ENCODE measurements at regions not wholly inside any gene's neighbourhood (a gene's known extent, or its start where the extent isn't known, plus 50 kb on each side); places are given as distances from the start of the nearest gene placed in this dataset.
"Not testable (repeated sequence)": the region's sequence is repeated elsewhere in the genome, so short reads cannot be mapped to it uniquely, and the experiment has no call there.

DNA sequence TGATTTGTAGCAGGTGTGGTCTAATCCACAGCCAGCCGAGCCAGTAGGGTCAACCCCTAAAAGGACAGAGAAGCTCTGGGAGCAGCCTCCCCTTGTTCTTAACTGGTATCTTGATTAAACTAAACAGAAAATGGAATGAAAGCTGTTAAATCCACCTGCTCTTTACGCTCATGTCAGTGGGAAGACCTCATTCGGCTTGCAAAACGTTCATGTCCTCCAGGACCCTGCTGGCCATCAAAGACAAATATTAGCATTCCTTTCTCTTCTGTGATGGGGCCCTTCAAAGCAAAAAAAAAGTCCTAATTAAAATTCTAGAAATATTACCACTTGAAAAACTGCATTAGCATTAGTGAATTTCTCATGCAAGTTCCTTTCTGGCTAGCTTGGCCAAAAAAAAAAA lies 355.0 kb downstream of the ANAPC1 start:
- H2AK5ac ChIP-seq (ENCODE audit: insufficient read length, low read length); H4K5ac ChIP-seq (ENCODE audit: insufficient read length, low read depth, low read length); H3K79me2 ChIP-seq (ENCODE audit: insufficient read depth, low read length); H2AFZ ChIP-seq (ENCODE audit: low read length); H3K4ac ChIP-seq (ENCODE audit: low read depth, low read length); H3K56ac ChIP-seq (ENCODE audit: insufficient read length, low read depth, low read length); H4K8ac ChIP-seq (replicated peaks; ENCODE audit: insufficient read length, low read depth, low read length); H3K27me3 Mint-ChIP-seq (ENCODE audit: low read depth); H3K27me3 ChIP-seq (ENCODE audit: insufficient read depth, low read length); H2BK12ac ChIP-seq (ENCODE audit: insufficient read length, low read depth, low read length); H3T11ph ChIP-seq (ENCODE audit: low read length); H3K27ac Mint-ChIP-seq; H3K14ac ChIP-seq (ENCODE audit: insufficient read depth, low read length); H3K23me2 ChIP-seq (ENCODE audit: insufficient read length, low read depth, low read length, poor library complexity, severe bottlenecking); H3K4me2 ChIP-seq (ENCODE audit: insufficient read depth, insufficient read length, low read length); H2BK15ac ChIP-seq (ENCODE audit: low read depth, low read length); H2BK120ac ChIP-seq (ENCODE audit: low read depth, low read length, poor library complexity, severe bottlenecking); H3K23ac ChIP-seq (ENCODE audit: insufficient read length, low read depth, low read length); H3K4me1 ChIP-seq (ENCODE audit: insufficient read depth, low read length); H3K18ac ChIP-seq (ENCODE audit: insufficient read length, low read depth, low read length); H3K9me3 ChIP-seq (ENCODE audit: control insufficient read depth, low read depth, low read length); H3K79me1 ChIP-seq (ENCODE audit: insufficient read depth, low read depth, low read length, poor library complexity, severe bottlenecking); H3K27ac ChIP-seq (ENCODE audit: insufficient read length, low read depth, low read length); H4K91ac ChIP-seq (ENCODE audit: insufficient read length, low read depth, low read length); DNase-seq; H3K9ac ChIP-seq (ENCODE audit: extremely low read depth, insufficient read length, low read length); H3K36me3 Mint-ChIP-seq (ENCODE audit: insufficient read depth in 1 of 3, low read depth in 3 of 3); H3K4me3 Mint-ChIP-seq; H4K20me1 ChIP-seq (ENCODE audit: control insufficient read depth, insufficient read depth, insufficient read length); H2BK20ac ChIP-seq (ENCODE audit: low read depth, low read length, poor library complexity, severe bottlenecking); H2BK5ac ChIP-seq (ENCODE audit: insufficient read length, low read length); H3K9me3 Mint-ChIP-seq: not testable (repeated sequence)
- H3K4me1 Mint-ChIP-seq, result peaks cover 17 to 19% of the 10 kb centered on the region in 2 experiments
- no CpG with 5 or more reads among the region's 4 CpGs for WGBS (ENCODE audit: extremely low coverage, insufficient read length, low lambda C conversion rate)

DNA sequence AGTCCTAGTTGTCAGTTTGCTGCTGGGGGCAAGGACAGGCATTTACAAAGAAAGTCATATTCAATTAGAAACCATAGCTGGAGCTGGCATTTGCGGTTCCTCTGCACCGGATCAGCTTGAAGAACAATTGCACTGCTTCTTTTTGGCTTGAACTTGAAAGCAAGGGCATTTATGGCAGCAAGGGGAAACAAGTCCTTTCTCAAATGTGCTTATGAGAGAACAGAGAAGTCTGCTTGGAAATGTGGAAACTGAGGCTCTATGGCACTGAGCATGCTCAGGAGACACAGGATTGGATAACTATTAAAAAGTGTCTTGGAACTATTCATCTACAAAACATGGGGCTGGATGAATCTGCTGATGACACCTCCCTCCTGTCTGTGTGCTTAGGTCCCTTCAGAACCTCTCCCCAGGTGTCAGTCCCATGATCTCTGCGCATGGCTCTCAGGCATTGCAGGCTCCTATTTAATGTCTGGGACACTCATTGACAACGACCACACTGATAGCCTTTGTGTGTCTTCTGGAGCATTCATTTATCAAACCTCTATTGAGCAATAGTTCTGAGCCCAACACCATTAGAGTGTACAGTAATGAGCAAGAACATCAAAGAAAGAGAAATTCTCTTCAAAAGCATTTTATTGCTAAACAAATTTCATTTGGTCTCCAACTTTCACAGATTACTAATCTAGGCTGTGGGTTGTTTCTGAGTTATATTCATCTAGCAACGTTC lies 353.6 kb downstream of the ANAPC1 start:
- H2BK5ac ChIP-seq (ENCODE audit: insufficient read length, low read length); H3K9ac ChIP-seq (ENCODE audit: extremely low read depth, insufficient read length, low read length); H3K79me2 ChIP-seq (ENCODE audit: insufficient read depth, low read length); H3K4ac ChIP-seq (ENCODE audit: low read depth, low read length); H3K27me3 ChIP-seq (ENCODE audit: insufficient read depth, low read length); H2BK12ac ChIP-seq (ENCODE audit: insufficient read length, low read depth, low read length); H3K23ac ChIP-seq (ENCODE audit: insufficient read length, low read depth, low read length); H4K20me1 ChIP-seq (ENCODE audit: control insufficient read depth, insufficient read depth, insufficient read length); H2AFZ ChIP-seq (ENCODE audit: low read length); H3K4me1 ChIP-seq (ENCODE audit: insufficient read depth, low read length); H4K5ac ChIP-seq (ENCODE audit: insufficient read length, low read depth, low read length); H3T11ph ChIP-seq (ENCODE audit: low read length); H3K9me3 ChIP-seq (ENCODE audit: control insufficient read depth, low read depth, low read length); H3K14ac ChIP-seq (ENCODE audit: insufficient read depth, low read length); H3K9me3 Mint-ChIP-seq; H3K18ac ChIP-seq (ENCODE audit: insufficient read length, low read depth, low read length); H2BK15ac ChIP-seq (ENCODE audit: low read depth, low read length); H2BK120ac ChIP-seq (ENCODE audit: low read depth, low read length, poor library complexity, severe bottlenecking); H2AK5ac ChIP-seq (ENCODE audit: insufficient read length, low read length); H3K36me3 Mint-ChIP-seq (ENCODE audit: insufficient read depth in 1 of 3, low read depth in 3 of 3); H3K4me3 Mint-ChIP-seq; H3K27ac ChIP-seq (ENCODE audit: insufficient read length, low read depth, low read length); H3K56ac ChIP-seq (ENCODE audit: insufficient read length, low read depth, low read length); H3K23me2 ChIP-seq (ENCODE audit: insufficient read length, low read depth, low read length, poor library complexity, severe bottlenecking); H3K27me3 Mint-ChIP-seq (ENCODE audit: low read depth); H3K79me1 ChIP-seq (ENCODE audit: insufficient read depth, low read depth, low read length, poor library complexity, severe bottlenecking); DNase-seq; H4K8ac ChIP-seq (replicated peaks; ENCODE audit: insufficient read length, low read depth, low read length); H3K27ac Mint-ChIP-seq; H4K91ac ChIP-seq (ENCODE audit: insufficient read length, low read depth, low read length); H3K4me2 ChIP-seq (ENCODE audit: insufficient read depth, insufficient read length, low read length); H2BK20ac ChIP-seq (ENCODE audit: low read depth, low read length, poor library complexity, severe bottlenecking): not testable (repeated sequence)
- H3K4me1 Mint-ChIP-seq, result peaks cover 20 to 26% of the 10 kb centered on the region in 2 experiments
- no CpG with 5 or more reads among the region's 5 CpGs for WGBS (ENCODE audit: extremely low coverage, insufficient read length, low lambda C conversion rate)

Measured in H9 (cell line).